Breast epithelium (tissue), 3 donors: ENCODE measurements at regions not wholly inside any gene's neighbourhood (a gene's known extent, or its start where the extent isn't known, plus 50 kb on each side); places are given as distances from the start of the nearest gene placed in this dataset.

Experiments
- CTCF ChIP-seq, 3 donors: fragments of 450-650 bp; IDR thresholded peaks; one replicate each; pipeline ENCODE4 v1.5.1; 2016 to 2017; ENCODE audit warnings: antibody characterized with exemption in 3 of 3, mild to moderate bottlenecking in 3 of 3, moderate library complexity in 3 of 3
- POLR2A ChIP-seq: fragments of 450-650 bp; IDR thresholded peaks from one replicate; pipeline ENCODE4 v1.6.1; 2016; ENCODE audit warnings: antibody characterized with exemption, mild to moderate bottlenecking, moderate library complexity
- POLR2AphosphoS5 ChIP-seq, 3 donors: sonication (generic); formaldehyde crosslinking; IDR thresholded peaks; one replicate each; pipeline ENCODE4 v1.6.1; 2017; ENCODE audit warnings: antibody characterized with exemption in 3 of 3

GRCh38 chr12:45663455-45663854 is 66.1 kb upstream of the ARID2 start:
- TF ChIP-seq CTCF (IDR thresholded peaks at IDR 0.05) (no peak), POLR2A (no peak), POLR2AphosphoS5 (IDR thresholded peaks at IDR 0.05) (no peak)
